GM18511 (cell line): ENCODE measurements at regions not wholly inside any gene's neighbourhood (a gene's known extent, or its start where the extent isn't known, plus 50 kb on each side); places are given as distances from the start of the nearest gene placed in this dataset.
"Not testable (repeated sequence)": the region's sequence is repeated elsewhere in the genome, so short reads cannot be mapped to it uniquely, and the experiment has no call there.

ENCODE experiments used
- ATAC-seq: cut with Tn5 transposase; IDR thresholded peaks from one replicate; pipeline ENCODE4 v1.9.1; 2021; ENCODE audit warnings: mild to moderate bottlenecking, moderate library complexity; ENCODE audit not compliant: unreplicated experiment

DNA sequence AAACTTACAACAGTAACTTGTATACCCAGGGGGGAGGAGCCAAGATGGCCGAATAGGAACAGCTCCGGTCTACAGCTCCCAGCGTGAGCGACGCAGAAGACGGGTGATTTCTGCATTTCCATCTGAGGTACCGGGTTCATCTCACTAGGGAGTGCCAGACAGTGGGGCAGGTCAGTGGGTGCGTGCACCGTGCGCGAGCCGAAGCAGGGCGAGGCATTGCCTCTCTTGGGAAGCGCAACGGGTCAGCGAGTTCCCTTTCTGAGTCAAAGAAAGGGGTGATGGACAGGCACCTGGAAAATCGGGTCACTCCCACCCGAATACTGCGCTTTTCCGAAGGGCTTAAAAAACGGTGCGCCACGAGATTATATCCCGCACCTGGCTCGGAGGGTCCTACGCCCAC is 278.8 kb downstream of the FAM47B start:
- ATAC-seq, result not testable (repeated sequence)

DNA sequence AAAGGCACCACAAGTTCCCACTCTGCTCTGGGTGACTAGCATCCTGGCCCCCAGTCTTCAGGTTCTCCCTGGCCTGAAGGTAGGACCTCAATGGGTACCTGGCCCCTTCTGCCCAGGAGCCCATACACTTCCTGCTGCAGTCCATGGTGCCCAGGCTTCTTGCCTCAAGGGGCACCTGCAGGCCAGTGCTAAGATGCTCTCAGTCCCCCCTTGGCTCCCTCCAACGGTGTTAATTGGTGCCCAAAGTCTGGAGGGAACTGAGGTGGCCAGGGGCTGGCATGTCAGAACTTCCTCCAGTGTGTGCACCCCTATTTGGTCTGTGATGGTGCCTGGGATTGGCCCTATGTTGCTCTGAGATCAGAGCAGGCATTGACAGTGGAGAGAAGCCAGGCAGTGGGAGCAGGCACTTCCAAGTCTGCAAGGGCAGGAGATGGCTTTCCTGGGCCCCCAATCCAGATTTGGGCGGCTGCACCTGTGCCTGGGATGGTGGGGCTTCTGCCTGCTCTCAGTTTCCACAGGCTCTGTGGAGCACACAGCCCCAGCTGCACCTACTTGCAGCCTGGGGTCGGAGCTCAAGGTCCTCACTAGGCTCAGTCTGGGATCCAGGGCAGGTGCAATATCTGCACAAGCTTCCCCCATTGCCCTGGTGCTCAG is 301.6 kb downstream of the FAM47B start:
- ATAC-seq, result no peak

DNA sequence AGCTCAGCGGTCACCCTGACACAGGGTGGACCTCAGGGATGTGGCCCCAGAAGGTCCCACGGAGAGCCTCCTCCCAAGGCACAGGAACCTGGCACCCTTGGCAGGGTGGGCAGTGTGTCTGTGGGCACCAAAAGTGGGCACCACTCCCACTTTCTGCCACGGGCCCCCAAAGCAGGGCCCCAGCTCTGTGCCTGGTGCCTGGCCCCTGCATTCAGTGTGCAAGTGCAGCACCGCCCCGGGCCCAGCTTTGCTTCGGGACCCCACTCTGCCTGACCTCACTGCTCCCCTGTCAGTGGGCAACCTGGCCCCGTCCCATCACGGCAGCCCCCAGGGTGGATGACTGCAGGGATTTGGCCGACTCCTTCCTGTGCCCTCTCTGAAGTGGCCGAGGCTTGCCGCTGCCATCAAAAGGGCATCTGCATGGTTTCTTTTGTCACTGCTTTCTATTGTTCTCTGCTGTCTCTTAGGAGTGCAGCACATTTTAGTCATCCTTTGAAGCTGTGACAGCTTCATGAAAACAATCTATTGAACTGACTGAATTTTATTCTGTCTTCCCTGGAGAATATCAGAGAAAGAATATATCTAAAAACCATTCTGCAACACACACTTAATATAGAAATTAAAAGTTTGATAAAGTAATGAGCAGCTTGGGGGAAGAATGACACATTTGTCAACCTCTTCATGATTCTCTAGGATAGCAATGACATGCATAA is 302.4 kb downstream of the FAM47B start:
- ATAC-seq, result no peak

DNA sequence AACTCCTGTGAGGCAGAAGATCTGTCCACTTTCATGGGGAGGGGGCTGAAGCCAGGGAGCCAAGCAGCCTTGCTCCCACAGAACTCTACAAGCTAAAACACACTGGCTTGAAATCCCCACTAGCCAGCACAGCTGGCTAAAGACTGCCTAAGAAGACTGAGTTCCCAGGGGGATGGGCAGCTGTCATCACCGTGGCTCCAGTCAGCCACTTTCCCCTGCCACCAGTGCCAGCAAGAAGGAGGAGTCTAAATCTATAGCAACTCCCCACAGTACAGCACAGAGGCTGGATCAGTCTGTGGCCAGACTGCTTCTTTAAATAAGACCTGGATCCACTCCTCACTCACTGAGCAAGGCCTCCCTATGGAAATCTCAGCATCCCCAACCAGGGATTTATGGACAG is 308.6 kb downstream of the FAM47B start:
- no peak for ATAC-seq

DNA sequence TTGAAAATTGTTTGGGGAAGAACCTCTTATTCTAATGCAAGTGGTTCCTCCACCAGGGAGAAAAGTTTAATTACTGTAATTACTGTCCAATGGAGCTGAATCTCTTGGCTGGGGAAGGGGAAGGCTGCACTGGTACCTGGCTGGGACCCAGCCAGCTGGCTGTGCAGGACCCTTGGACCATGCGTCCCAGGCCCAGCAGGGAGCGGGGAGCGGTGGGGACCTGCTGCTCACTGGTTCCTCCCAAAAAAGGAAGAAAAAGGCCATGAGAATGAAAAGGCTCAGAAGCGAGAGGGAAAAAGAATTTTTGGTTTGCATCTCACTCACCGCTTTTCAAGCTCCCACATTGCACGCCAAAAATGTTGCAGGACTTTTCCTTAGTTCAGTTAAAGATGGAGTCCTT is 333.5 kb downstream of the FAM47B start:
- no peak for ATAC-seq

DNA sequence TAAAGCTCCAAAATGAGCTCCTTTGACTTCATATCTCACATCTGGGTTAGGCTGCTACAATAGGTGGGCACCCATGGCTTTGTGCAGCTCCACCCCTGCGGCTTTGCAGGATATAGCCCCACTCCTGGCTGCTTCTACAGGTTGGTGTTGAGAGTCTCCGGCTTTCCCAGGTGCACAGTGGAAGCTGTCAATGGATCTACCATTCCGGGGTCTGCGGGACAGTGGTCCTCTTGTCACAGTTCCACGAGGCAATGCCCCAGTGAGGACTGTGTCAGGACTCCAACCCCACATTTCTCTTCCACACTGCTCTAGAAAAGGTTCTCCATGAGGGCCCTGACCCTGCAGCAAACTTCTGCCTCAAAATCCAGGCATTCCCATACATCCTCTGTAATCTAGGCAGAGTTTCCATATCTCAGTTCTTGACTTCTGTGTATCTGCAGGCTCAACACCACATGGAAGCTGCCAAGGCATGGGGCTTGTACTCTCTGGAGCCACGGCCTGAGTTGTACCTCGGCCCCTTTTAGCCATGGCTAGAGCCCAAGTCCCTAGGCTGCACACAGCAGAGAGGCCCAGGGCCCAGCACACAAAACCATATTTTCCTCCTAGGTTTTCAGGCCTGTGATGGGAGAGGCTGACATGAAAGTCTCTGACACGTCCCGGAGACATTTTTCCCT is 342.8 kb downstream of the FAM47B start:
- ATAC-seq, result no peak

DNA sequence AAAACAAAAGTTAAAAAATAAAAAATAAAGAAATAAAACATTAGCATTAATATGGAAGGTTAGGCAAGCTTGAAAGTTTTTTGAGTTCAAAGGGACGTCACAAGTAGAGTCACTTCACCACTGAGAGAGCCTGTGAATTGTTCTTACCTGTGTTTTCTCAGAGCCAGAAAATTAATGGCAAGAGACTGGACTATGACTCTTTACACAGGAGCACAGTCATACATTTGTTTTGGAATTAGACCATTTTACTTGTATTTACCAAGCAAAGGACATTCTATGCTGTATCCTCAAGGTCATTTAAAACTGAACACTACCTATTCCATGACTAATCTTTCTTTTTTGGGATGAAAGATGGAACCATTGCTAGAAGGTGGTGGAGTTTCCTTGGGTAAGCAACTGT is 346.1 kb downstream of the FAM47B start:
- no peak for ATAC-seq

DNA sequence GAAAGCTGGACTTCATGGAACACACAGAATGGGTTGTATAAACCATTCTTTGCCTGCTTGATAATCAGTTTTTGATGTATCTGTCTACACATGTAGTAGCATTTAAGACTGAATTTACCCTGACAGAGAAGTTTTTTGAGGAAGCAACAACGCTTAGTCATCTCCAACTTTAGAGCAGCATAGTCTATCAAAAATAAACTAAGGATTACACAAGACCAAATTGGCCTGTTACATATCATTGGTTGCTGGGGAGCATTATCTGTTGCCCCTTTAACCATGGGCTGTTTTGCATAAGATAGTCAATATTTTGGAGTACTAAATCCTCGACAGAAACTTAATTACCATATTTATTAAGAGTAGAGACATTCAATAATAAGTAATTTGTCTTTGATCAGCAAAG is 347.4 kb downstream of the FAM47B start:
- no peak for ATAC-seq

DNA sequence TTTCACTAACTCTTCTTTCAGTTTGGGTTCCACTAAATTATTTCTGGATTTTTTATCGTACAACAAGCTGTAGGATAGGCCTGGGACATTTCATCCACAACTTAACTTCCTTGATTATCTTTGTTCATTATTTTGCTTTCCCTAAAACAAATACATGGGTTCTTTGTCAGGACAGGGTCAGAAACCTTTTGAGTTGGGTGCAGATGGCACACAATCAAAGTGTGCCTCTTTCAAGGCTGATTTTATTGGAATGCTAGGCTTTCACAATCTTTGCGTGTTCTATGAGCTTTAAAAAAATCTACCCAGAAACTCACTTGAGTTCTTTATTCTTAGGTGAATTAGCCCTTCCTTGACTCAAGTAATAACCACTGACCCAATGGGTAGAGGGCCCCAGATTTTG is 348.4 kb downstream of the FAM47B start:
- no peak for ATAC-seq

DNA sequence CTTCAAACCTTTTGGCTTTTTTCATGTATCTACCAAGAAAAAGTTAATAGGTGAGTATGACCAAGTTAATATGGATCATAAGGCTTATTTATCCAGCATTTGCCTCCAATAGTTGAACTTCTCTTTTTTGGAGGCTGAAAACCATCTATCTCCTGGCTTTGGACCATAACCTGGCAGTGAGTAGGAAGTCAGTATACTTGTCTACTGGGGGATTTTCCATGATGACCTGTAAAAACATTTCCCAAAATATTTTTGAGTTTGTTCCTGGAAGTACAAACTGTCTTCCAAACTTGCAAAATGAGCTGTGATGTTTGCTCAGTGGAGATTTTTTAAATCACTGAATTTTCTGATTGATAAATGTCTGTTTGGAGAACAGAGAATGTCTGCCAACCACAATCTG is 349.9 kb downstream of the FAM47B start:
- ATAC-seq, result no peak

DNA sequence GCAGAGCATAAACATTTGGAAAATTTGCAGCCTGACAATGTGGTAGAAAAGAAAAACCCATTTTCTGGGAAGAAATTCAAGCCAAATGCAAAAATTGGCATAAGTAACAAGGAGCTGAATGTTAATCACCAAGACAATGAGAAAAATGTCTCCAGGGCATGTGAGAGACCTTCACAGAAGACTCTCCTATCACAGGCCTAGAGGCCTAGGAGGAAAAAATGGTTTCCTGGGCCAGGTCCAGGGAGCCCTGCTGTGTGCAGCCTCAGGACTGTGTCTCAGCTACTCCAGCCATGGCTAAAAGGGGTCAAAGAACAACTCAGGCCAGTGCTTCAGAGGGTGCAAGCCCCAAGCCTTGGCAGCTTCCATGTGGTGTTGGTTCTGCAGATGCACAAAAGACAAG is 362.4 kb downstream of the FAM47B start:
- ATAC-seq, result not testable (repeated sequence)

DNA sequence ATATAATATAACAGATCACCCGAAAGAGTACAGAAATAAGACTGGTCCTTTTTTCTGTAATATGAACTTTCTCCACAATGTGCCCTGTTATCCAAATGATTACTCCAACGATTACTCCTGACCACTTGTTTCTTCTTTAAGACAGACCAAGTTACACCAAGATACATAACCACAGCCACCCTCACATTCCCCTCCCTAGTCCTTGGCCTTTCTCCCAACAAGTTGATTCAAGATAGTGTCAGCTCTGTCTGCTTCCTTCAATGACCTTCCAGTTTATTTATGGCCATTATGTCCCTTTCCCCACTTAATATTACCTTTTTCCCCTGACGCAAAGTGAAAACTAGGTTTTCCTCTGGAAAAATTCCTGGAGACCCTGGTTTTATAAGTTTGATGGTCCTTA is 397.2 kb downstream of the FAM47B start:
- ATAC-seq, result no peak

DNA sequence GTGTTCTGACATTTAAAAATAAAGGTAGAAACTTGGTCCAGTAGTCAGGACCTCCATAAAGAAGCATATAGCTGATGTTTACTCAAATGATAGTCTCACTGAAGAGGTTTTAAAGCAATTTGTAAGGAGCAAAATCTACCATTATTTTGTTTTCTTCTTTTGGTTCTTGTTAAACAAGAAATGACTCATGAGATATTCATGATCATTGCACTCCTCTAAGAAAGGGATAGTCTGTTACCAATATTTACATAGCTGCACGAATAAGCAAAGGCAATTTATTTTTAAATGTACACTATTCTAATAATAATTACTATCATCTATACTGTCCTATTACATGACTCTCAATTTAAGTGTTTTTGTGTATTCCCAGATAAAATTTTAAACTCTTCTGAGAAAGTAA is 397.9 kb downstream of the FAM47B start:
- ATAC-seq, result no peak

DNA sequence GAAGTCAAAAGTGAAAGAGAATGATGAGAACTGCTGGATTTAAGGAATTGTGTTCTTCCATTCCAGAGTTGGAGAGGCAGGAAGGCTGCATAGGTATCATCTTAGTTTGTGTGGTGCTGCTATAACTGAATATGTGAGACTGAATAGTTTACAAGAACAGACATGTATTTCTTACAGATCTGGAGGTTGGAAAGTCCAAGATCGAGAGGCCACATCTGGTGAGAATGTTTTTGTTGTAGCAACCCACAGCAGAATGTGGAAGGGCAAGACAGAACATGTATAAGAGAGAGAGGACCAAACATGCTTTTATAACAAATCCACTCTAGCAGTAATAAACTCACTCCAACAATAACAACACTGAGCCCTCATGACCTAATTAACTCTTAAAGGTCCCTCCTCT is 408.6 kb downstream of the FAM47B start:
- ATAC-seq, result no peak

DNA sequence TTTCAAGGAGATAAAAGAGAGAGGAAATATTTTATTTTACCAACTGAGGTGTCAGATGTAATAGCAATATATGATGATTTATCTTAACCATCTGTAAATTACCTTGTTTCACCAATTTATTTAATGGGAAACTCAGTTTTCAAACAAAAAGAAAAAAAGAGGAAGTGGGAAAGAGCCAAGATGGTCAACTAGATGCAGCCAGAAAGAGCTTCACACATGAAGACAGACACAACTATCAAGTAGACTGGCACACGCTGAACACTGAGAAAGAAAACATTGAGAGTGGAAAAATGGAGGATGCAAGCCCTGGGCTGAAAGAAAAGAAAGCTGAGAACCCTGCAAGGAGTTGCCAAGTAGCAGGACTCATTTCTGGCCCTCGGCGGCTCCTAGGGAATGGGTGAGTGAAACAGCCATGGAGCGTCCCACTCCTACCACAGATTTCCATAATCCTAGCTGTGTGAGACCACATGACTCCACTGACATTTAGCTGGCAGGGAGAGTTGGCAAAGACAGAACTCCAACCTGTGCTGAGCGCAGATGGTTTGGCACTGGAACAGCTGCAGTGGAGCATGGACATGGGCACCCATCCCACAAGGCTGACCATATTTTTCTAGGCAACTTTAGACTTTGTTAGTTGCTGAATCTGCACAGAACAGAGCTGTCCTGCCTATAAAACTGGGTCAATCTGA is 409.3 kb downstream of the FAM47B start:
- ATAC-seq, result no peak

DNA sequence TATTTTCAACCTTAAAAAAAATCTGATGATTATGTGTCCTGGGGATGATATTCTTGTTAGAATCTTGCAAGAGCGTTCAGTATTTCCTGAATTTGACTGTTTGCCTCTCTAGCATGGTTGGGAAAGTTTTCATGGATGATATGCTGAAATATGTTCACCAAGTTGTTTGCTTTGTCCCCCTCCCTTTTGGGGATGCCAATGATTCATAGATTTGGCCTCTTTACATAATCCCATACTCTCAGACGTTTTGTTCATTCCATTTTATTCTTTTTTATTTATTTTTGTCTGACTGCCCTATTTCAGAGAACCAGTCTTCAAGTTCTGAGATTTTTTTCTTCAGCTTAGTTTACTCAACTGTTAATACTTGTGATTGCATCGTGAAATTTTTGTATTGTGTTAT is 415.1 kb downstream of the FAM47B start:
- no peak for ATAC-seq

DNA sequence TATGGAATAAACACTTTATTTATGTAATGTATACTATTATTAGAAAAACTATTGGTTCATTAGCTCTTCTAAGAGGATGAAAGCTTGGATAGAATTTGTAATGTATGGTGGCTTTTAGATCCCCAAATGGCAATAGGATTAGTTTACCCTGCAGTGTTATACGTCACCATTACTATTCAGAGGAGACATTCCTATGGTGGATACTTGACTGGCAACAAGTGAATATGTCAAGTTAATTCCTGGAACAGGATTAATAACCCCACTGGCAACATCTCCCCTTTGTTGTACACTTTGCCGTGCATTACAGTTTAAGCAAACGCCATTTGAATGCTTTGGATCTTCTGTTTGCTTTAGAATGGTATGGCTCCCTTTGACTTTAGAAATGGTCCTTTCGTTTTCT is 420.3 kb downstream of the FAM47B start:
- no peak for ATAC-seq

DNA sequence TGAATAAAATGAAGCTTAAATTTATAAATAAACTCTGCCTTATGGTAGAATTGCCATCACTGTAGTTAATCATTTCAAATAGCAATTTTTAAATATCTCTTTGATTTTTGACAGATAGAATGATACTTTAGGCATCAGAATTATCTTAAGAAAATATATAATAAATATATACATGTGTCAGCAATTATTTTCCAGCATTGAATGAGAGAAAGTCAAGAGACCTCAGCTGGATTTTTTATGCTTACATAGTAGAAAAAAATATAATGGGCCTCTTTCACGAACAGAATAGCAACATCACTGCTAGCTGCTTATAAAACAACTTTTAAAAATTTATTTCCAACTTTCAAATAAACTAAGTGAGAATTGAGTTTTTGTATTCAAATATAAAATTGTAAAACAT is 424.0 kb upstream of the MAGEB16 start:
- ATAC-seq, result no peak

DNA sequence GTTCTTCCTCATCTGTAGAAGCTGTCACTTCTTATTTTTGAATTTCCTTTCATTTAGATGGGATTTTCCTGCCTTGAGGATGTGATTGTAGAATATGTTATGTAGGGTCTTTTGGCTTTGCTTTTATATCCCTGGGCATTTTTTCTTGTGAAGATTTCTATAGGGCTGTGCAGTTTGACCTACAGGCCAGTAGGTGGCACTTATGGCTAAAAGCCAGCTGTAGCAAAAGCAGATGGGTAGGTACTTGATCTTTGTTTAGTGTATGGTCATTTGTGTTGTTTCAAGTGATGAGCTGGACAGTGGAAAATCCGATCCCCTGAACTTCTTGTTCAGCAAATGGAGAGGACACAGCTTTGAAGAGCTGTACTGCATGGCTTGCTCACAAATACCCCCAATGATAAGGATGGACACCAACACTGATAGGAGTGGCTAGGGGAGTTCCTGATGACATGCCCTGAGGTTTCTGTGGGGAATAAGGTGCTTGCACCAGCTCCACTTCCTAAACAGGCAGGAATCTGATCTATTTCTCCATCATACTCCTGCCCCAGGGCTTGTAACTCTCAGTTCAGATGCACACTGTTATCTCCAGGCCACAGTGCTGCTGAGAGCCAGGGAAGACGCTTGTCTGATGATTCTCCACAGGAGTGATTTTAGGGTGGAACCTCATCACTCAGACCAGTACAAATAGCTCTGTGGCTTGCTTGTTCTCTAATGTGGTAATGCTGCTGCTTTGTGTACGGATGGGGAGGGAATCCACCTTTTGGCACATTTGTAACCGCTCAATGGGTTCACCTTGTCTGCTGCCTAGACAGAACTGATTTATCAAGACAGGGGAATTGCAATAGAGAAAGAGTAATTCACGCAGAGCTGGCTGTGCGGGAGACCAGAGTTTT is 417.1 kb upstream of the MAGEB16 start:
- peak; percentile 83 for ATAC-seq

DNA sequence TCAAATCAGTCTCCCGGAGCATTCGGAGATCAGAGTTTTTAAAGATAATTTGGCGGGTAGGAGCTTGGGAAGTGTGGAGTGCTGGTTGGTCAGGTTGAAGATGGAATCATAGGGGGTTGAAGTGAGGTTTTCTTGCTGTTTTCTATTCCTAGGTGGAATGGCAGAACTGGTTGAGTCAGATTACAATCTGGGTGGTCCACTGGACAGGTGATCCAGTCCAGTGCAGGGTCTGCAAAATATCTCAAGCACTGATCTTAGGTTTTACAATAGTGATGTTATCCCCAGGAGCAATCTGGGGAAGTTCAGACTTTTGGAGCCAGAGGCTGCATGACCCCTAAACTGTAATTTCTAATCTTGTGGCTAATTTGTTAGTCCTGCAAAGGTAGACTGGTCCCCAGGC is 416.4 kb upstream of the MAGEB16 start:
- ATAC-seq, result not testable (repeated sequence)

DNA sequence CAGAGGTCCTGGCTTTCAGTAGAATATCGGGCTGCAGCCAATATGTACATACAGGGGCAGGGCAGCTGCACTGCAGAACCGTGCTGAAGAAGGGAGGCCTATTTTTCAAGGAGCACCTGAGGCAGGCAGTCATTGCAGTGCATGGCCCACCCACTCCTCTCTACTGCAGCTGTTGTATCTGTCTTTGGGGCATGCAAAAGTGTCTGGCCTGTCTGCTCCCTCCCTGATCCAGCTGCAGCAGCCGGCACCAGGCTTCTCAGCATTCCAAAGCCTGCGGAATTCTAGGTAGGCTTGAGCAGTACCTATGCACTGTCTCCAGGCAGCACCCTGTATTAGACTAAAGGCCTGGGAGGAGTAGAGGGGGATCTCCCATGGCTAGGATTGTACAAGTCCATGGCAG is 415.2 kb upstream of the MAGEB16 start:
- ATAC-seq, result no peak
